Activated CD8-positive, alpha-beta memory T cell treated with anti-CD3 and anti-CD28 coated beads for 24 hours (primary cell): ENCODE measurements at regions not wholly inside any gene's neighbourhood (a gene's known extent, or its start where the extent isn't known, plus 50 kb on each side); places are given as distances from the start of the nearest gene placed in this dataset.

Experiments used
- DNase-seq: peaks from one replicate; pipeline ENCODE4 v3.0.0-alpha.2; 2020

DNA sequence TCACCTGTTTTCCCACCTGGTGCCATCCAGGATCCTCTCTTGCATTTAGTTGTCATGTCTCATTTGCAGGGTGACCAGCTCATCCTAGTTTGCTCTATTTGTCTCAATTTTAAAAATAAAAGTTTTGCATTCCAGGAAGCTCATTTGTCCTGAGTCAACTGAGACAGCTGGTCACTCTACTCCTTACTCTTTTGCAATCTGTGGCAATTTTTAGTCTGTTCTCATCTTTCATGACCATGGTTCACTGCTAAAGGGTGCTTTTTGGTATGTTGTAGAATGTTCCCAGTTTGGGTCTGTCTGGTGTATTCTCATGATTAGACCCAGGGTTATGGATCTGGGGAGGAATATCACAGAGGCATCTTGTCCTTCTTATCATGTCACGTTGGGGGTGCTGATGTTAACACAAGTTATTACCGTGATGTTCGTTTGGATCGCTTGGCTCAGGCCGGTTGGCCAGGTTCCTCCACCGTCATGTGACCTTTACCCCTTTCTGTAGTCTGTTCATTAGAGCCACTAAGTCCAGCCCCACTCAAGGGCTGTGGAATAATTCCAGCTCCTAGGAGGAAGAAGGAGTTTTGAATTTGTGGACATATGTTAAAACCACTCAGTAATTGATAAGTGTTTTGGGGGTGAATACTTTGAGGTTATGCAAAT, 103.3 kb upstream of the IGFBP3 start:
- DNase-seq = no peak

DNA sequence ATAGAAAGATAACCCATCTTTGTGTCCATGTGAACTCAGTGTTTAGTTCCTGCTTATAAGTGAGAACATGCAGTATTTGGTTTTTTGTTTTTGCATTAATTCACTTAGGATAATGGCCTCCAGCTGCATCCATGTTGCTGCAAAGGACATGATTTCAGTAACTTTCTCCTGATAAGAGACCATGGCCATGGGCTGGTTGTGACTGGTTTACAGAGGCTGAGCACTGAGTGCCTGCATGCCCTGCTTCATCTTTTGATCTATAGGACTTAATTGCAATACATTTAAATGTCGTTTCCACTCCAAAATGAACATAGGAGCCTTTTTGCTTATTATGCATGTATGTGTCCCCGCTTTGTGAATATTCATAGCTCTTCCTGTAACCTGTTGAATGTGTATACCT, 101.3 kb upstream of the IGFBP3 start:
- DNase-seq = no peak

- DNase-seq = no peak
These were observed 94.2 kb upstream of the IGFBP3 start for GRCh38 chr7:46015107-46015868.

DNA sequence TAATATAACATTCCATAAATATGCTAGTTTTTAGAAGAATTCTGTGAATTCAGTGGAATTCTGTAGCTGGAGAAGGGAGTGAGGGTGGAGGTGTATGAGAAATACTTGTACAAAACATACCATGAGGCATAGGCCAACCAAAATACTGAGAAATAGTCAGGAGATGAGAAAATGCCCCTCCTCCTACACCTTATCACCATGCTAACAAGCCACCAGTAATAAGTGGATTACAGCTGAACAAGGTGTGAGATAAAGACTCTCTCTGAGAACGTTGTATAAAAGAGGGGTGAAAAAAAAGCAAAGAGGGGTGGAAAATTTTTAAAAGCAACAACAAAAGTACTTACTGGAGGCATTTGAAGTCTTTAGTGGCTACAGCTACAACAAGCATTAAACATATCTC, 90.4 kb upstream of the IGFBP3 start:
- no peak for DNase-seq

DNA sequence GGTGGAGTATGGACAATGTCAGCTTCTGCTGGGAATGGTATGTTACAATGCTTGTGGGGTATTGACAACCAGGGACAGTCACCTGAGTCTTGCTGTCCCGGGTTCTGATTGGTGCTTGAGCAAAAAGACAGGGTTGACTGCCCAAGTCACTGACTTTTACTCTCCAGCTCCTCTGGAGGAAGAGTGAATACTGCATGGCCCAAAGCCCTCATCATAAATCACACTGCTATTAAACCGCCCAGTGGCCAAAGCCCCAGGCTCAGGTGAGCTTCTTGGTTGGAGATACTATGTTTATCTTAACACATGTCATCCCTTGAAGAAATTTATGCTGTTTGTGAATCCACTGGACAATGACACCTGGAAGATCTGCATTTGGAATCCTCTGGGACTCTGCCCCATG, 90.0 kb upstream of the IGFBP3 start:
- no peak for DNase-seq

DNA sequence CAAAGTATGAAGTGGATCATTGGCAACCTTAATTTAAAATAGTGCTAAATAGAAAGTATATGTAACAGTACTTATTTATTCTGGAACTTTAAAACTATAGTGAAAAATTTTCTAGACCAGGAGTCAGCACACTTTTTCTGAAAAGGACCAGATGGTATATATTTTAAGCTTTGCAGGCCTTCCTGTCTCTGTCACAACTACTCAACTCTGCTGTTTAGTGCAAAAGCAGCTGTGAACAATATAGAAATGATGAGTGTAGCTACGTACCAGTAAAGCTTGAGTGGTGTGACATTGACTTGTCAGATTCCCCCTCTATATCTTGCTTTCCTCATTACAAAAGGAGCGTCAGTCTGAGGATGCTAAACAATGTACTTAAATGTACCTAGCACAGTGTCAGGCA, 88.1 kb upstream of the IGFBP3 start:
- DNase-seq = no peak

GRCh38 chr7:46007990-46008643, 87.0 kb upstream of the IGFBP3 start:
- no peak for DNase-seq

DNA sequence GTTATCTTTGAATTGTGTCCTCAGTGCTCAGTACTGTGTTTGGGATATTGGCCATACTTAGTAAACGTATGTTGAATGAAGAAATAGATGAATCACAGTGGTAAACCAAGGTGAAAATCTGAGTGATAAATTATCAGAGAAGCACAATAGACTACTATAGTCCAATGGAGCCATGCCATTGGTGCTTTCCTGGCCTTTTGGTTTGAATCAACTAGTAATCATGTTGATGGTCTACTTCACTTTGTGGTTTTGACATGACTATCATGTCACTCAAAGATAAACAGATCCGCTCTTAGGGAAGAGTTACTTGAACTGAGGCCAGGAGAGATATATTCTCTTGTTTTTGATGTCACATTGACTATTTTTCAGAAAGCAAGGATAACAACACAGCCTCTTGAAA, 86.1 kb upstream of the IGFBP3 start:
- DNase-seq = no peak

DNA sequence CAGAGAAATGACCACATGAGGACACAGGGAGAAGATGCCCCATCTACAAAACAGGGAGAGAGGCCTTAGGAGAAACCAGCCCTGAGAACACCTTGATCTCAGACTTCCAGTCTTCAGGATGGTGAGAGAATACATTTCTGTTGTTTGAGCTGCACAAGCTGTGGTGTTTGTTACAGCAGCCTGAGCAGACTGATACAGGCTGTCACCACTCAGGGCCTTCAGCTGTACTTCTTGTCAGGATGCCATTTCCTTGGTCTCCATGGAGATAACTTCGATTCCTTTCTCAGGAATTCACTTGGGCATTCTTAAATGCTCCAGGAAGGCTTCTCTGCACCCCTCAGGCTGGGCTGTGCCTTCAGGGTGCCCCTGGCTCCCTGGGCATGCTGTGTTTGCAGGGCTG, 85.7 kb upstream of the IGFBP3 start:
- no peak for DNase-seq

DNA sequence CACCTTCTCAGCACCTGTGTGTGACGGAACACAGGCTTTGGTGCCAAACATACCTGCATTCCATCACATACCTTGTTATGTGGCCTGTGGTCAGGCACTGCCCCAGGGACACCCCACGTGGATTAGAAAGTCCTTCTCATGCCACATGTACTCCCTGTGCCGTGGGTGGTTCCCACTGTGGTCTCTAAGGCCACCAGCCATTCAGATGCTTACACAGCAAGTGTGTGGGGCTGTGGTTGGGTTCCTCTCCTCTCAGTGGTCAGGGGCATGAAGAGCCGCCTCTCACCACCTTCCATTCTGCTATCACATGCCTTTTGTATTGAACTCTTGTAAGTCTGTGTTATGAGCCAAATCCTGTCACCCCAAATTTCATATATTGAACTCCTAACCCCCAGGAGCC, 85.1 kb upstream of the IGFBP3 start:
- no peak for DNase-seq

DNA sequence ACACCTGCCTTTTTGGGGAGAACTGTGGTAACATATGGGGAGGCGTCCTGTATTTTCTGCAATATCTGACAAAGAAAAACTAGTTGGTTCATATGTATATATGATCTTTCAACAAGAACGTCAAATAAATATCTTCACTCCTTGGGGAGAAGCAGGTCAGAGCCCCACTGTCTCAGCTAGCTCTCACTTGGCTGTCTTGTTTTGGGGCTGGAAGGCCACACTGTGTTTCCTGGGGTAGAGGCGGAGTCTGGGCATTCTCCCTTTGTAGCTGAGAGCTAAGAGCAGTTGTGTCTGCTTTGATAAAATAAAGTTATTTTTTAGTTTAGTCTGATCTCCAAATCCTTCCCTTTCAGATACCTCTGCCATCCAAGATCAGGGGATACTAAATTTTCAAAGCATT, 83.9 kb upstream of the IGFBP3 start:
- no peak for DNase-seq

DNA sequence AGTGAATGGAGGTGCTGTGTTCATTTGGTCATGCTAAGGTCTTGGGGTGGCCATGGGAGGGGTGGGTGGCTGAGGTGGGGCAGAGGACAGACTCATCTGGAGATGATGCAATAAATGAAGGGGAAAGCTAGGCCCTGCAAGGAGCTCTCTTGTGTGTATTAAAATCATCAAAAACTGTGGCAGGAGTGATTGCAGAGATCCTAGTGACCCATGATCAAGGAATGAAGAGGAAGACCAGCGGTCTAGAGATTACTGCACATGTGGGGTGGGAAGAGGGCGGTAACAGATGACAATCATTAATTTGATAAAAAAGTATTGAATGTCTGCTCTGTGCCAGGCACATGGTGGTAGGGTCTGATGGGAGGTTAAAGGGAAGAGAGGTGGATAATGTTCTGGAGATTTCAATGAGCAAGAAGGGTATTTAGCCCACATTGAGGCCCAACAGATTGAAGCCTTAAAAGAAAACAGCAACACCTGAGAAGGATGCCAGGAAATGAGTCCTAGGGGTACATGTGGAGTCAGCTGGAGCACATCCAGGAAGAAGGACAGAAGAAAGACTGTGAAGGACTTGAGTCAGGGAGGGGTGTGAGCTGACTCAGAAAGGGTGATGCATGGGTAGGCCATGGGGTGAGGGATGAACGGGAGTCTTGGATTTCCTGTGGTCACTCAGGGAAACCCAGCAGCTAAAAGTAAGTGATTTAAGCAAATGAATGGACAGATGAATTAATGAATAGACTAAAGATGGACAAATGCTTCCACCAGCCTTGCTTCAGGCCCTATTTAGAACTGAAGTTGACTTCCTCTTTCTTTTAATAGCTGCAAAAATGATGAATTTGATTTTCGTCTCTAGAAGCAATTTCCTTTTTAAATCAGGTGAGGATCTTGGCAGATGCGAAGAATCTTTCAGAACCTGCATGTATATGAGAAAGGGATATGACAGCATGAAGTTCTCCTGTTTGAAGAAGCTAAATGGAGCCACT, 83.1 kb upstream of the IGFBP3 start:
- no peak for DNase-seq

GRCh38 chr7:46003161-46003560, 82.1 kb upstream of the IGFBP3 start:
- no peak for DNase-seq

DNA sequence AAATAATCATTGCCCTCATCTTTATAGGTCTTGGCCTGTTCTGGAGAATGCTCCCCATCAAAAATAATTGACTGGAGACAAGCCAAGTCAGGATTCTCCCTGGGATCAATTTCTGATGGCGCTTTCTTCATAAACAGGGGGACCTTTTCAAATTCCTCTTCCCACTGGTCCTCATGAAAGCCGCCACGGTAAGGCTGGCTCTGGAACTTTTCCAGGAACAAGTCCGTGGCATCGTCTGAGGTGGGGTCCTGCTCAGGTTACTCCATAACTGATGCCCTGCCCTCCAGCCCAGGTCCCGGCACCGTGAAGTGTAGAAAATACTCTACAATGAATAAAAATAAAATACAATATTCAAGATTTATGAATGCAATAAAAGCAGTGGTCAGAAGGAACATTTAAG, 79.4 kb upstream of the IGFBP3 start:
- DNase-seq = no peak

DNA sequence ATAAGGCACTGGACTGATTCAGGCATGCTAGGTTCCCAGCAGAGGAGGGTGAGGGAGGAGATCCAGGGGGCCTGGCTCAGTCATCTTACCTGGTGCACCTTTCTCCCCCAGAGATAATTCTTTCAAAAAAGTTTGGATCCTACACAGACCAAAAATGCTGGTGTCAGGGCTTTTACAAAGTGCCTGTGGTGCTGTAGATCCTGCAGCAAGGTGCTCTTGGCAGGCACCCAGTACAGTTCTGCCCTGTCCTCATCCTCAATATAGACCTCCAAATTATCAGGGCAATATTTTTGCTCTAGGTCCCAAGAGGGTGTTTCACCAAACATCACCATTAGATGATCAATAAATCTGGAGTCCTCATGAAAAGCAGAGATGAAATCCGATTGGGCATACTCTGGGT, 78.5 kb upstream of the IGFBP3 start:
- no peak for DNase-seq

GRCh38 chr7:45998506-45998905, 77.4 kb upstream of the IGFBP3 start:
- no peak for DNase-seq

GRCh38 chr7:45993621-45994020, 72.5 kb upstream of the IGFBP3 start:
- no peak for DNase-seq

DNA sequence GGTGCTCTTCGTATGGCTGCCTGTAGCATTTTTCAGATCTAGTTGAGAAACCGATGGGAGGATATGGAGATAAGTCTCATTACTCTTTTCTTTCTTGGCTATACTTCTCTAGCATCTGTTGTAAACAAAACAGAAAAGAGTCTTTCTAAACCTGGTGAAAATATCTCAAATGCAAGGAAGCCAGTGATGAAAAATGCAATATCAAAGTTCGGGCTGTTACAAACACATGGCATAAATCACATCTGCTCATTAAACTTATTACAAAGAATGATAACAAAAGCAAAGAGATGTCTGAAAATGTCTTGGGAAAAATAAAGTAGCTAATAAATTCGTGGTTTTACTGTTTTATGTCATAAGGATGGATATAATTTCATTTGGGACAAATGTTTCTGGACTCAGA, 71.8 kb upstream of the IGFBP3 start:
- no peak for DNase-seq

DNA sequence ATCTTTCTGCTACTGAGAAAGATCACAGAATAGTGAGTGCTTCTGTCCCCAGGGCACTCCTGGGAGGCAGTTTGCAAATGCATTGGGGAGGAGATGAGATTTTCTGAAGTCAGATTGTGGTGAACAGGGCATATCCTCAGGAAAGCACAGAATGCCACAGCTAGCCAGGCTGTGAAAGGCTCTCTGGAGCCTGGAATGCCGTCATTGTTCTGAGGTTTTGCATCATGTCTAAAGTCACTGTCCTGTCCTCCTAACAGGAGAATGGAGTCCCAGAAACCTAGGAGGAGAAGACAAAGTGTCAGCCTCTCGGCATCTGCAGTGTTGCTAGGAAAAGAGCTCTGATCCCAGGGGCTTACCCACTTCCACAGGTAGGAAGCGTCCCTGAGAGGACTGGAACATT, 69.2 kb upstream of the IGFBP3 start:
- DNase-seq = no peak

DNA sequence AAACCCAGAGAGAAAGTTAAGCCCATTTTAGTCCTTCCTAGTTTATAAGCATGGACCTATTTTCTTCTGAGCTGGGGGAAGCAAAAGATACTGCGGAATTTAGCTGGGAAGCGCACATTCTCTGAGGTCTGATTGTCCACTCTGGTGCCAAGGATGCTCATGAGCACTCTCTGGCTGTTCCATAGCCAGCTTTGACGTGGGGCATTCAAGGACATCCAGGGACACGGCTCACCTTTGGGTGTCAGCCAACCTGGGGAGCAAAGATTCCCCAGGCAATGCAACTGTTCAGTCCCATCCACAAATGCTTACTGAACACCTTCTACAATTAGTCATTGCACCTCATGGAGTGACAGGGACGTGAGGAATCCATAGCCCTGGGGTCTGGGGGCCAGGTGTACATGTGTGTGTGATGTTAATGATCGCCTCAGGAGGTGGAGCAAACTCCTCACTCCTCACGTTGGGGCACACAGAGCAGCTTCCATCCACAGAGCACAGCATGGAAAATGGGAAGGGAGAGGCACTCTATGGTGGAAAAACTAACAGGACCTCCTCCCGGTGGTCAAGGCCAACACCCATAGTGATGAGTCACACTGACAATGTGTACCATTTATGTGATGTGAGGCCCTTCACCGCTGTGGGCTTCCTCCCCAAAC, 67.5 kb upstream of the IGFBP3 start:
- peak; percentile 13 for DNase-seq

GRCh38 chr7:45987521-45988290, 66.6 kb upstream of the IGFBP3 start:
- peak; percentile 32 for DNase-seq
